ENCODE measurements at regions not wholly inside any gene's neighbourhood (a gene's known extent, or its start where the extent isn't known, plus 50 kb on each side); places are given as distances from the start of the nearest gene placed in this dataset.

DNA sequence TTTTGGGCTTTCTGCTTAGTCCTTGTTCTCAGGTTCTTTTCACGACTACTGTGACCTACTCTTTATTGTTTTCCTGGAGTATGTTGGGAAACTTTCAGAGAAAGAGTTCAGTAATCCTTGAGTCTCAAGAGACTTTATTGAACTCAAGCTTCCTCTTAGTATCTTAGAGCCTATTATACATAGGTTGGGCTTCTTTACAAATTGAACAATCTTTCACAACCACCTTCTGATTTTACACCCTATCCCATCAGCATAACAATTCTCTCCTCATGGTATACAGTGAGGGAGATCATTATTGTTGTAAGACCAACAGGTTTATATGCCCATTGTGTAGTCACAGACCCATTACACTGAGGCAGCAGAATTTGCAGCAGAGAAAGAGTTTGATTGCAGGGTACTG is 193.2 kb upstream of the IGF1 start:
- H2BK15ac ChIP-seq (ENCODE audit: low read depth, low read length) = no peak overlapping the region
- no peak overlapping the region for H2AK9ac ChIP-seq (replicated peaks; ENCODE audit: low read depth, low read length, poor library complexity)
- H2AFZ ChIP-seq (replicated peaks; ENCODE audit: low read length, poor library complexity) = no peak overlapping the region
- TF ChIP-seq MXI1 (IDR thresholded peaks at IDR 0.05; ENCODE audit: borderline replicate concordance, low read depth, low read length) (no peak), RCOR1 (IDR thresholded peaks at IDR 0.05; ENCODE audit: insufficient replicate concordance, low read length) (no peak), FOS (IDR thresholded peaks at IDR 0.05; ENCODE audit: low read depth, low read length) (no peak), BHLHE40 (IDR thresholded peaks at IDR 0.05; ENCODE audit: low read depth, low read length) (no peak), RAD21 (IDR thresholded peaks at IDR 0.05; ENCODE audit: low read length) (no peak), SMC3 (IDR thresholded peaks at IDR 0.05; ENCODE audit: low read depth, low read length) (no peak), NFE2L2 (IDR thresholded peaks at IDR 0.05; ENCODE audit: low read depth, low read length) (no peak), CHD1 (IDR thresholded peaks at IDR 0.05; ENCODE audit: low read depth, low read length) (no peak), RFX5 (IDR thresholded peaks at IDR 0.05; ENCODE audit: low read depth, low read length) (no peak)
- TF ChIP-seq, protein P1, sequence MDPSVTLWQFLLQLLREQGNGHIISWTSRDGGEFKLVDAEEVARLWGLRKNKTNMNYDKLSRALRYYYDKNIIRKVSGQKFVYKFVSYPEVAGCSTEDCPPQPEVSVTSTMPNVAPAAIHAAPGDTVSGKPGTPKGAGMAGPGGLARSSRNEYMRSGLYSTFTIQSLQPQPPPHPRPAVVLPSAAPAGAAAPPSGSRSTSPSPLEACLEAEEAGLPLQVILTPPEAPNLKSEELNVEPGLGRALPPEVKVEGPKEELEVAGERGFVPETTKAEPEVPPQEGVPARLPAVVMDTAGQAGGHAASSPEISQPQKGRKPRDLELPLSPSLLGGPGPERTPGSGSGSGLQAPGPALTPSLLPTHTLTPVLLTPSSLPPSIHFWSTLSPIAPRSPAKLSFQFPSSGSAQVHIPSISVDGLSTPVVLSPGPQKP (IDR thresholded peaks at IDR 0.05; ENCODE audit: borderline replicate concordance, low read depth, low read length) = no peak
- TF ChIP-seq, protein P2, sequence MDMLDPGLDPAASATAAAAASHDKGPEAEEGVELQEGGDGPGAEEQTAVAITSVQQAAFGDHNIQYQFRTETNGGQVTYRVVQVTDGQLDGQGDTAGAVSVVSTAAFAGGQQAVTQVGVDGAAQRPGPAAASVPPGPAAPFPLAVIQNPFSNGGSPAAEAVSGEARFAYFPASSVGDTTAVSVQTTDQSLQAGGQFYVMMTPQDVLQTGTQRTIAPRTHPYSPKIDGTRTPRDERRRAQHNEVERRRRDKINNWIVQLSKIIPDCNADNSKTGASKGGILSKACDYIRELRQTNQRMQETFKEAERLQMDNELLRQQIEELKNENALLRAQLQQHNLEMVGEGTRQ (IDR thresholded peaks at IDR 0.05; ENCODE audit: low read depth, low read length) = no peak
- TF ChIP-seq, protein P3, sequence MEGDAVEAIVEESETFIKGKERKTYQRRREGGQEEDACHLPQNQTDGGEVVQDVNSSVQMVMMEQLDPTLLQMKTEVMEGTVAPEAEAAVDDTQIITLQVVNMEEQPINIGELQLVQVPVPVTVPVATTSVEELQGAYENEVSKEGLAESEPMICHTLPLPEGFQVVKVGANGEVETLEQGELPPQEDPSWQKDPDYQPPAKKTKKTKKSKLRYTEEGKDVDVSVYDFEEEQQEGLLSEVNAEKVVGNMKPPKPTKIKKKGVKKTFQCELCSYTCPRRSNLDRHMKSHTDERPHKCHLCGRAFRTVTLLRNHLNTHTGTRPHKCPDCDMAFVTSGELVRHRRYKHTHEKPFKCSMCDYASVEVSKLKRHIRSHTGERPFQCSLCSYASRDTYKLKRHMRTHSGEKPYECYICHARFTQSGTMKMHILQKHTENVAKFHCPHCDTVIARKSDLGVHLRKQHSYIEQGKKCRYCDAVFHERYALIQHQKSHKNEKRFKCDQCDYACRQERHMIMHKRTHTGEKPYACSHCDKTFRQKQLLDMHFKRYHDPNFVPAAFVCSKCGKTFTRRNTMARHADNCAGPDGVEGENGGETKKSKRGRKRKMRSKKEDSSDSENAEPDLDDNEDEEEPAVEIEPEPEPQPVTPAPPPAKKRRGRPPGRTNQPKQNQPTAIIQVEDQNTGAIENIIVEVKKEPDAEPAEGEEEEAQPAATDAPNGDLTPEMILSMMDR (conservative IDR thresholded peaks at IDR 0.05; ENCODE audit: low read depth, low read length) = no peak
- H3K9me3 ChIP-seq (ENCODE audit: control insufficient read depth, insufficient read depth, low read length) = peaks cover 9% of the 10 kb centered on the region; the same call in 1 of the 2 replicates
- H3K9me1 ChIP-seq (ENCODE audit: insufficient read depth, low read length) = no peaks in the 10 kb centered on the region
- BruUV-seq (replicated peaks) = no TSS peak
- no peak overlapping the region for H4K5ac ChIP-seq (ENCODE audit: low read depth, low read length)
- H3K14ac ChIP-seq (replicated peaks; ENCODE audit: low read depth, low read length) = no peak overlapping the region
- H3K23ac ChIP-seq (ENCODE audit: low read depth, low read length) = no peak overlapping the region
- DNase-seq (no peak), ATAC-seq (ENCODE audit: low read depth) (no peak)
- WGBS, 2 experiments (ENCODE audit: extremely low coverage in 2 of 2, insufficient read length in 1 of 2) = no CpG with 5 or more reads among the region's 1 CpG
- H2AK5ac ChIP-seq (ENCODE audit: low read depth, low read length) = no peak overlapping the region
- H2BK120ac ChIP-seq (ENCODE audit: low read depth, low read length) = no peak overlapping the region
- H3K56ac ChIP-seq (ENCODE audit: extremely low read depth, insufficient read depth, low read length) = no peak overlapping the region
- CTCF ChIA-PET = no interaction called here
- no peak overlapping the region for H4K91ac ChIP-seq (ENCODE audit: insufficient read depth, low read depth, low read length)
- no peak overlapping the region for H3K4me2 ChIP-seq (ENCODE audit: low read depth, low read length)
- H3K9ac ChIP-seq (ENCODE audit: low read depth, low read length) = no peak overlapping the region
- no peak overlapping the region for H3K4ac ChIP-seq (ENCODE audit: low read depth, low read length)
- no peaks in the 10 kb centered on the region for H3K79me1 ChIP-seq (ENCODE audit: low read depth in 1 of 2, low read length in 2 of 2)
- intact Hi-C loops (cut with micrococcal nuclease) (no loop called here), in situ Hi-C loops (cut with MboI; ENCODE audit: low sequenced_read_pairs) (no loop called here), dilution Hi-C loops (cut with HindIII; ENCODE audit: low sequenced_read_pairs, unreplicated experiment) (no loop called here)
- no peak overlapping the region for H3K4me3 ChIP-seq (ENCODE audit: insufficient read depth, low read depth, low read length)
- H2BK5ac ChIP-seq (ENCODE audit: low read depth, low read length, poor library complexity, severe bottlenecking) = no peak overlapping the region
- peaks cover 6% of the 10 kb centered on the region for H3K27me3 ChIP-seq (ENCODE audit: control insufficient read depth, insufficient read depth, low read length)
- no peak overlapping the region for H4K8ac ChIP-seq (ENCODE audit: low read depth in 2 of 2, low read length in 2 of 2)
- H3K4me1 ChIP-seq (ENCODE audit: control insufficient read depth, insufficient read depth, low read length) = no peaks in the 10 kb centered on the region
- no peaks in the 10 kb centered on the region for H3K36me3 ChIP-seq (ENCODE audit: control insufficient read depth, insufficient read depth, low read length)
- no peak overlapping the region for H2BK20ac ChIP-seq (ENCODE audit: low read depth, low read length)
- no peak overlapping the region for H3K27ac ChIP-seq (ENCODE audit: insufficient read depth, low read length)
- H4K20me1 ChIP-seq (ENCODE audit: insufficient read depth, low read length) = no peaks in the 10 kb centered on the region
- H3K18ac ChIP-seq (ENCODE audit: low read depth, low read length) = no peak overlapping the region
- POLR2A ChIA-PET (ENCODE audit: unreplicated experiment) = no interaction called here
